ENCODE measurements at regions not wholly inside any gene's neighbourhood (a gene's known extent, or its start where the extent isn't known, plus 50 kb on each side); places are given as distances from the start of the nearest gene placed in this dataset.

GRCh38 chr11:115664313-115664712, 160.1 kb upstream of the CADM1 start:
- no peak for ATAC-seq (replicated peaks; ENCODE audit: extremely low read depth, poor library complexity, severe bottlenecking)
- peaks cover 56% of the 10 kb centered on the region for H3K27me3 Mint-ChIP-seq
- H3K4me1 Mint-ChIP-seq, result peaks cover 4% of the 10 kb centered on the region
- H3K9me3 Mint-ChIP-seq, result no peaks in the 10 kb centered on the region
- no peak overlapping the region for H3K4me3 Mint-ChIP-seq
- DNase-seq (ENCODE audit: low spot score in 2 of 2), result no peak
- H3K27ac Mint-ChIP-seq (ENCODE audit: low read depth), result no peak overlapping the region
- H3K36me3 Mint-ChIP-seq (ENCODE audit: insufficient read depth), result peaks cover 2% of the 10 kb centered on the region

- peaks cover 60% of the 10 kb centered on the region for H3K27me3 Mint-ChIP-seq
- DNase-seq (ENCODE audit: low spot score in 2 of 2) (no peak), ATAC-seq (replicated peaks; ENCODE audit: extremely low read depth, poor library complexity, severe bottlenecking) (no peak)
- no peaks in the 10 kb centered on the region for H3K9me3 Mint-ChIP-seq
- peaks cover 2% of the 10 kb centered on the region for H3K36me3 Mint-ChIP-seq (ENCODE audit: insufficient read depth)
- no peak overlapping the region for H3K27ac Mint-ChIP-seq (ENCODE audit: low read depth)
- peaks cover 4% of the 10 kb centered on the region for H3K4me1 Mint-ChIP-seq
- no peak overlapping the region for H3K4me3 Mint-ChIP-seq
Observed at GRCh38 chr11:115663790-115664189, 159.6 kb upstream of the CADM1 start.

GRCh38 chr11:115660030-115660805, 156.0 kb upstream of the CADM1 start:
- ATAC-seq (replicated peaks; ENCODE audit: extremely low read depth, poor library complexity, severe bottlenecking), result no peak
- Mint-ChIP-seq H3K4me1 (peaks cover 4% of the 10 kb centered on the region), H3K36me3 (ENCODE audit: insufficient read depth) (peaks cover 2% of the 10 kb centered on the region), H3K9me3 (no peaks in the 10 kb centered on the region), H3K4me3 (no peak overlapping the region), H3K27ac (ENCODE audit: low read depth) (no peak overlapping the region), H3K27me3 (peaks cover 80% of the 10 kb centered on the region)
- DNase-seq (ENCODE audit: low spot score in 2 of 2), result no peak

- no peak overlapping the region for H3K27ac Mint-ChIP-seq (ENCODE audit: low read depth)
- no peaks in the 10 kb centered on the region for H3K9me3 Mint-ChIP-seq
- peaks cover 2% of the 10 kb centered on the region for H3K36me3 Mint-ChIP-seq (ENCODE audit: insufficient read depth)
- peaks cover 87% of the 10 kb centered on the region for H3K27me3 Mint-ChIP-seq
- ATAC-seq (replicated peaks; ENCODE audit: extremely low read depth, poor library complexity, severe bottlenecking) (no peak), DNase-seq (ENCODE audit: low spot score in 2 of 2) (no peak)
- no peak overlapping the region for H3K4me3 Mint-ChIP-seq
- H3K4me1 Mint-ChIP-seq, result peaks cover 4% of the 10 kb centered on the region
Observed at GRCh38 chr11:115659061-115659963, 155.1 kb upstream of the CADM1 start.

GRCh38 chr11:115657586-115657985, 153.4 kb upstream of the CADM1 start:
- ATAC-seq (replicated peaks; ENCODE audit: extremely low read depth, poor library complexity, severe bottlenecking), result no peak
- Mint-ChIP-seq H3K4me1 (peaks cover 4% of the 10 kb centered on the region), H3K4me3 (no peak overlapping the region), H3K27me3 (peaks cover 91% of the 10 kb centered on the region), H3K27ac (ENCODE audit: low read depth) (no peak overlapping the region), H3K36me3 (ENCODE audit: insufficient read depth) (peaks cover 4% of the 10 kb centered on the region), H3K9me3 (no peaks in the 10 kb centered on the region)
- DNase-seq (ENCODE audit: low spot score in 2 of 2), result no peak

- DNase-seq (ENCODE audit: low spot score in 2 of 2) (no peak), ATAC-seq (replicated peaks; ENCODE audit: extremely low read depth, poor library complexity, severe bottlenecking) (no peak)
- H3K27ac Mint-ChIP-seq (ENCODE audit: low read depth), result no peak overlapping the region
- H3K4me3 Mint-ChIP-seq, result no peak overlapping the region
- H3K9me3 Mint-ChIP-seq, result no peaks in the 10 kb centered on the region
- H3K27me3 Mint-ChIP-seq, result peaks cover 91% of the 10 kb centered on the region
- H3K4me1 Mint-ChIP-seq, result peaks cover 4% of the 10 kb centered on the region
- peaks cover 4% of the 10 kb centered on the region for H3K36me3 Mint-ChIP-seq (ENCODE audit: insufficient read depth)
Observed at GRCh38 chr11:115656669-115657068, 152.5 kb upstream of the CADM1 start.

GRCh38 chr11:115656041-115656440, 151.8 kb upstream of the CADM1 start:
- Mint-ChIP-seq H3K4me3 (no peak overlapping the region), H3K27ac (ENCODE audit: low read depth) (no peak overlapping the region), H3K4me1 (peaks cover 4% of the 10 kb centered on the region), H3K9me3 (no peaks in the 10 kb centered on the region), H3K36me3 (ENCODE audit: insufficient read depth) (peaks cover 4% of the 10 kb centered on the region), H3K27me3 (peaks cover 91% of the 10 kb centered on the region)
- DNase-seq (ENCODE audit: low spot score in 2 of 2), result no peak
- no peak for ATAC-seq (replicated peaks; ENCODE audit: extremely low read depth, poor library complexity, severe bottlenecking)

GRCh38 chr11:115654792-115655191, 150.6 kb upstream of the CADM1 start:
- no peak for ATAC-seq (replicated peaks; ENCODE audit: extremely low read depth, poor library complexity, severe bottlenecking)
- no peak overlapping the region for H3K4me3 Mint-ChIP-seq

GRCh38 chr11:115653926-115654325, 149.7 kb upstream of the CADM1 start:
- no peaks in the 10 kb centered on the region for H3K9me3 Mint-ChIP-seq
- peaks cover 84% of the 10 kb centered on the region for H3K27me3 Mint-ChIP-seq
- peaks cover 2% of the 10 kb centered on the region for H3K36me3 Mint-ChIP-seq (ENCODE audit: insufficient read depth)

More at GRCh38 chr11:115654792-115655191, 150.6 kb upstream of the CADM1 start:
- Mint-ChIP-seq H3K27me3 (peaks cover 87% of the 10 kb centered on the region), H3K36me3 (ENCODE audit: insufficient read depth) (peaks cover 2% of the 10 kb centered on the region), H3K27ac (ENCODE audit: low read depth) (no peak overlapping the region), H3K9me3 (no peaks in the 10 kb centered on the region), H3K4me1 (no peaks in the 10 kb centered on the region)
- DNase-seq (ENCODE audit: low spot score in 2 of 2), result no peak

GRCh38 chr11:115653076-115653475, 148.9 kb upstream of the CADM1 start:
- ATAC-seq (replicated peaks; ENCODE audit: extremely low read depth, poor library complexity, severe bottlenecking) (no peak), DNase-seq (ENCODE audit: low spot score in 2 of 2) (no peak)
- Mint-ChIP-seq H3K27me3 (peaks cover 81% of the 10 kb centered on the region), H3K4me3 (no peak overlapping the region), H3K9me3 (no peaks in the 10 kb centered on the region), H3K4me1 (no peaks in the 10 kb centered on the region), H3K27ac (ENCODE audit: low read depth) (no peak overlapping the region), H3K36me3 (ENCODE audit: insufficient read depth) (peaks cover 2% of the 10 kb centered on the region)

More at GRCh38 chr11:115653926-115654325, 149.7 kb upstream of the CADM1 start:
- ATAC-seq (replicated peaks; ENCODE audit: extremely low read depth, poor library complexity, severe bottlenecking) (no peak), DNase-seq (ENCODE audit: low spot score in 2 of 2) (no peak)
- H3K4me1 Mint-ChIP-seq, result no peaks in the 10 kb centered on the region
- no peak overlapping the region for H3K4me3 Mint-ChIP-seq
- no peak overlapping the region for H3K27ac Mint-ChIP-seq (ENCODE audit: low read depth)

GRCh38 chr11:115652496-115652895, 148.3 kb upstream of the CADM1 start:
- H3K4me1 Mint-ChIP-seq, result no peaks in the 10 kb centered on the region
- no peak for ATAC-seq (replicated peaks; ENCODE audit: extremely low read depth, poor library complexity, severe bottlenecking)
- no peaks in the 10 kb centered on the region for H3K9me3 Mint-ChIP-seq
- H3K27me3 Mint-ChIP-seq, result peaks cover 81% of the 10 kb centered on the region
- H3K27ac Mint-ChIP-seq (ENCODE audit: low read depth), result no peak overlapping the region
- DNase-seq (ENCODE audit: low spot score in 2 of 2), result no peak
- H3K36me3 Mint-ChIP-seq (ENCODE audit: insufficient read depth), result peaks cover 2% of the 10 kb centered on the region
- H3K4me3 Mint-ChIP-seq, result no peak overlapping the region

- no peaks in the 10 kb centered on the region for H3K4me1 Mint-ChIP-seq
- peaks cover 2% of the 10 kb centered on the region for H3K36me3 Mint-ChIP-seq (ENCODE audit: insufficient read depth)
- peaks cover 82% of the 10 kb centered on the region for H3K27me3 Mint-ChIP-seq
- DNase-seq (ENCODE audit: low spot score in 2 of 2), result no peak
- no peaks in the 10 kb centered on the region for H3K9me3 Mint-ChIP-seq
- H3K4me3 Mint-ChIP-seq, result no peak overlapping the region
- no peak for ATAC-seq (replicated peaks; ENCODE audit: extremely low read depth, poor library complexity, severe bottlenecking)
- H3K27ac Mint-ChIP-seq (ENCODE audit: low read depth), result no peak overlapping the region
Observed at GRCh38 chr11:115652094-115652493, 147.9 kb upstream of the CADM1 start.

GRCh38 chr11:115649461-115649860, 145.2 kb upstream of the CADM1 start:
- Mint-ChIP-seq H3K9me3 (no peaks in the 10 kb centered on the region), H3K27me3 (peaks cover 84% of the 10 kb centered on the region)
- ATAC-seq (replicated peaks; ENCODE audit: extremely low read depth, poor library complexity, severe bottlenecking), result no peak

More at GRCh38 chr11:115649461-115649860, 145.2 kb upstream of the CADM1 start:
- Mint-ChIP-seq H3K27ac (ENCODE audit: low read depth) (no peak overlapping the region), H3K36me3 (ENCODE audit: insufficient read depth) (peaks cover 2% of the 10 kb centered on the region), H3K4me1 (no peaks in the 10 kb centered on the region), H3K4me3 (no peak overlapping the region)
- DNase-seq (ENCODE audit: low spot score in 2 of 2), result no peak

Measured in central memory CD8-positive, alpha-beta T cell (primary cell).